ELR (cell line): ENCODE measurements at regions not wholly inside any gene's neighbourhood (a gene's known extent, or its start where the extent isn't known, plus 50 kb on each side); places are given as distances from the start of the nearest gene placed in this dataset.

Source experiments
- DNase-seq: peaks from one replicate; pipeline ENCODE4 v3.0.0-alpha.2; 2015; ENCODE audit warnings: low read depth

DNA sequence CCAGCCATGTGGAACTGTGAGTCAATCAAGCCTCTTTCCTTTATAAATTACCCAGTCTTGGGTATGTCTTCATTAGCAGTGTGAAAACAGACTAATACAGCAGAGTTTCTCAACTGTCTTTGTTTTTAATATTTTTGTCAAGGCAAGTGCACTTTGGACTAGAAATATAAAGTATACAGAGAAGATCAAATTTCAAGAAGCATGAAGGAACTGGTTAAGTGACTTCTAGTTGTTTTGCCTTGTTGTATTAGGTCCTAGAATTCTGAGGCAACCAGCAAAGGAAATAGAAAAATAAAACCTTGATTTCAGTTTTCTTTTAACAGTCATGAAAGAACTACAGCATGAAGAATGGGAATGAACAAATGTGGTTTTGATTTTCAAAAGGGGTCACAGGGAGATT is 131.1 kb upstream of the PTGFR start:
- no peak for DNase-seq

- DNase-seq = no peak
Measured at GRCh38 chr1:78360584-78360983, 130.2 kb upstream of the PTGFR start.

DNA sequence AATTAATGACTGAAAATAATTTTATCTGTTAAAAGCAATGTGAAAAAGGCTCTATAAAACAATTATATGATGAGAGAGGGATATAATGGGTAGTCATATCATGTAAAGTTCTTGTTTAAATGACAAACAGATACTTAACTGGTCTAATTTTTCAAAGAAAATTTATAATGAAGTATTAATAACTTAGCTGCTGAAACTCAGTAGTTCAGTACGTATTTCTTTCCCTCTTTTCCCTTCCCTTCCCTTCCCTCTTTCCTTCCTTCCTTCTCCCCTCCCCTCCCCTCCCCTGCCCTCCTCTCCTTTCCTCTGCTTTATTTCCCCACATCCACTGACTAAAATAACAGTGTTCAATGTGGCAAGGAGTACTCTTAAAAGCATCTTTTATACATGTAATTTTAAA is 123.1 kb upstream of the PTGFR start:
- DNase-seq = no peak

DNA sequence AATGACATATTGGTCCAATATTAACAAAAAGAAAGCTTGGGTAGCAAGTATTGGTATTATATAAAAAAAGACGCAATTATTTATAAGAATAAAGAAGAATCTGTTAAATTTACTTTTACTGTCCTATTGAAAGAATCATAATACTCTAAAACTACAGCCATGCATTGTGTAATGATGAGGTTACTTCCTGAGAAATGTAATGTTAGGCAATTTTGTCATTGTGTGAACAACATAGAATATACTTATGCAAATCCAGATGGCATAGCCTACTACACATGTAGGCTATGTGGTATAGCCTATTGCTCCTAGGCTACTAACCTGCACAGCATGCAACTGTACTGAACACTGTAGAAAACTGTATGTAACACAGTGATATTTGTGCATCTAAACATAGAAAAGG is 121.2 kb upstream of the PTGFR start:
- DNase-seq = peak; percentile 13

GRCh38 chr1:78370356-78370755 is 120.4 kb upstream of the PTGFR start:
- DNase-seq = peak; percentile 73

- DNase-seq = peak; percentile 80
Measured at GRCh38 chr1:78370779-78371482, 119.8 kb upstream of the PTGFR start.

DNA sequence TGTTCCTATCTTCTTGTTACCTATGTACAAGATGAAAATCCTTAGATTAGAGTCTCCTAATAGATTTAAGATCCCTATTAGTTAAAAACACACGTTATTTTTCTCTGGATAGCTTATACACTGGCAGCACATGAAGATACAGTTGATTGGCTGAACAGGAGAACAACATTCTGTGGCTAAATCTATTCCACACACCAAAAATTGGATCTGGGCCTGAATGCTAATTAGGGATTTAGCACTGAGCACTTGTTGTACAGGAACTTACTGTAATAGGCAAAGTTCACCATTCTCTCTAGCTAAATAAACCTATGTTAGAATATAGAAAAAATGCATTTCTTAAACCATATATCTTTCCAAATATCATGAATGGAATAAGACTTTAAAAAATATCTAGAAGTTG is 117.1 kb upstream of the PTGFR start:
- DNase-seq = no peak

- no peak for DNase-seq
Measured at GRCh38 chr1:78375996-78376395, 114.8 kb upstream of the PTGFR start.

GRCh38 chr1:78377356-78377928 is 113.3 kb upstream of the PTGFR start:
- DNase-seq = peak; percentile 42

GRCh38 chr1:78383923-78384322 is 106.9 kb upstream of the PTGFR start:
- no peak for DNase-seq

GRCh38 chr1:78385744-78386462 is 104.9 kb upstream of the PTGFR start:
- DNase-seq = no peak

DNA sequence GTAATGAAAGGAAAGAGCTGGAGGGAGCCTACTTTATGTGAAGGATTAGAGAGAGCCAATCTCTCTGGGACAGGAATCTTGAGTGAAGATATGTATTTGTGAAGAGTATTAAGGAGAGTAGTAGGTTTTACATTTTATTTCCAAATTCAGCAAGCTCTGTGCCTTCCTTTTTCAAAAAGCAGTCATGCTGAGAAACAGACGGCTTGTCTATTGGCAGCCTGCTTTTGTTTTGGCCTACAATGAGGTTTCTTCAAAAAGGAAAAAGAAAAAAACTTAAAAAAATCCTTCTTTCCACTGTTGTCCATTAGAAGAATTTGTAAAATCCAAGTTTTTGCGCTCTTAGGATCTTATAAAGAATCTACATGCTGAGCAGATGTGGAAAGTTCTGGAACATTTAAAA is 103.6 kb upstream of the PTGFR start:
- no peak for DNase-seq

DNA sequence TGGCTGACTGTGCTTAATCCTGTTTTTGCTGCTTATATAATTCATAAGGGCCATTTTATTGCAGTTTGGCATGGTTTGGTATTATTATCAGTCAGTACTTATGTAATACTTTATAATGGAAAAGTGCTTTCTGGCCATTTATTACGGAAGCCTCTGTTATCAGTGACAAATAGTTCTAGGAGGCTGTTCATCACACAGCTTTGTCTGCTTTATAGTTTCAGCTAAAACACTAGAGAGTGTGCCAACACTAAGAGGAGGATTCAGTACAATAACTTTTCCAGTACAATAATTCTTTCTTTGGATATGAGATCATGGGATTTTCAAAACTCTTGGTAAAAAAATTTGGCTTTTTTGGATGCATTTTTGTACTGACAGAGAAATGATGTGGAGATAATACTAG is 102.9 kb upstream of the PTGFR start:
- no peak for DNase-seq

- DNase-seq = no peak
Measured at GRCh38 chr1:78388275-78388674, 102.5 kb upstream of the PTGFR start.

GRCh38 chr1:78401148-78401547 is 89.6 kb upstream of the PTGFR start:
- peak; percentile 13 for DNase-seq

- no peak for DNase-seq
Measured at GRCh38 chr1:78408192-78408591, 82.6 kb upstream of the PTGFR start.

DNA sequence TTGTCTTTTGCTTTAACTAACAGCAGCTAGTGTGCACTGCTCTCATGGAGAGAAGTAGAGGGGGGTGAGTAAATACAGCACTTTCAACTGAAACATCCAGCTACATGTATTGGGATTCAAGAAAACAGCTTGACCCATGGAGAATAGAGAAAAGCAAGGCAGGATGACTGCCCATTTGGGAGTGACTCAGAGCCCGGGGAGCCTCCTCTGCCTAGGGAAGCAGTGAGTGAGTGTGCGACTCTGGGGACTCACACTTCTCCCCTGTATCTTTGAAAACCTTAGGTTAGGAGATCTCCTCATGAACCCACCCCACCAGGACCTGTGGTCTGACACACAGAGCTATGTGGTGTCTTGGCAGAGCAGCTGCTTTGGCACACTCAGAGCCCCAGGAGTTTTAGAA is 82.0 kb upstream of the PTGFR start:
- peak; percentile 47 for DNase-seq

DNA sequence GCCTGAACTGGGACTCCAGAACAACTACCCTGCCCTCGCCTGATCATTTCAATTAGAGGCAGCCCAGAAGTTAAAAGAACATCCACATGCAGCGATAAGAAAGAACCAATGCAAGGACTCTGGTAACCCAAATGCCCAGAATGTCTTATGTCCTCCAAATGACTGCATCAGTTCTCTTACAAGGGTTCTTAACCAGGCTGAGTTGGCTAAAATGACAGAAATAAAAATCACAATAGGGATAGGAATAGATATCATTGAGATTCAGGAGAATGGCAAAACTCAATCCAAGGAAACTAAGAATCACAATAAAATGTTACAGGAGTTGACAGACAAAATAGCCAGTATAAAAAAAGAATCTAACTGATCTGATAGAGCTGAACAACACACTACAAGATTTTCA is 80.1 kb upstream of the PTGFR start:
- DNase-seq = no peak

DNA sequence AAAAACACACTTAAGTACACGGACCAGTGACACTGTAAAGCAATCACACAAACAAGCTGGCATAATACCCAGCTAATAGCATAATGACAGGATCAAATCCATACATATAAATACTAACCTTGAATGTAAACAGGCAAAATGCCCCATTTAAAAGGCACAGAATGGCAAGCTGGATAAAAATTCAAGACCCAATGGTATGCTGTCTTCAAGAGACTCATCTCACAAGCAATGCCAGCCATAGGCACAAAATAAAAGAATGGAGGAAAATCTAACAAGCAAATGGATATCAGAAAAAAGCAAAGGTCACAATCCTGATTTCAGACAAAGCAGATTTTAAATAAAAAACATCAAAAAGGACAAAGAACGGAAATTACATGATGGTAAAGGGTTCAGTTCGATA is 79.1 kb upstream of the PTGFR start:
- DNase-seq = no peak

DNA sequence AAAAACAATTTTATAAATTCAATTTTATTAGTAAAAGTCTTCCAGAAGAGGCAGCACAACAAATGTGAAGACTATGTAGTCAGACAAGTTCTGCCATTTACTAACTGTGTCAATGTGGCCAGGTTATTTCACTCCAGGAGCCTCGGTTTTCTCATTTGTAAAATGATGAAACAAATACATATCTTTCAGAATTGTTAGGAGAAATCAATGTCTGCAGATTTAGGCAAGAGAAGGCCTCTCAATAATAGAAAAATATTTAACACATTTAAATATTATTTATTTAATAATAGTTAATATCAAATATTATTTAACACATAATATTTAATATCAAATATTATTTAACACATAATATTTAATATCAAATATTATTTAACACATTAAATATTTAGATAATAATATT is 75.6 kb upstream of the PTGFR start:
- no peak for DNase-seq

GRCh38 chr1:78419309-78419708 is 71.5 kb upstream of the PTGFR start:
- DNase-seq = peak; percentile 40

- peak; percentile 38 for DNase-seq
Measured at GRCh38 chr1:78420181-78420580, 70.6 kb upstream of the PTGFR start.

- DNase-seq = no peak
Measured at GRCh38 chr1:78420688-78421087, 70.1 kb upstream of the PTGFR start.

- peak; percentile 15 for DNase-seq
Measured at GRCh38 chr1:78424720-78425119, 66.1 kb upstream of the PTGFR start.
